ENCODE measurements at regions not wholly inside any gene's neighbourhood (a gene's known extent, or its start where the extent isn't known, plus 50 kb on each side); places are given as distances from the start of the nearest gene placed in this dataset.

- TF ChIP-seq, protein P1, sequence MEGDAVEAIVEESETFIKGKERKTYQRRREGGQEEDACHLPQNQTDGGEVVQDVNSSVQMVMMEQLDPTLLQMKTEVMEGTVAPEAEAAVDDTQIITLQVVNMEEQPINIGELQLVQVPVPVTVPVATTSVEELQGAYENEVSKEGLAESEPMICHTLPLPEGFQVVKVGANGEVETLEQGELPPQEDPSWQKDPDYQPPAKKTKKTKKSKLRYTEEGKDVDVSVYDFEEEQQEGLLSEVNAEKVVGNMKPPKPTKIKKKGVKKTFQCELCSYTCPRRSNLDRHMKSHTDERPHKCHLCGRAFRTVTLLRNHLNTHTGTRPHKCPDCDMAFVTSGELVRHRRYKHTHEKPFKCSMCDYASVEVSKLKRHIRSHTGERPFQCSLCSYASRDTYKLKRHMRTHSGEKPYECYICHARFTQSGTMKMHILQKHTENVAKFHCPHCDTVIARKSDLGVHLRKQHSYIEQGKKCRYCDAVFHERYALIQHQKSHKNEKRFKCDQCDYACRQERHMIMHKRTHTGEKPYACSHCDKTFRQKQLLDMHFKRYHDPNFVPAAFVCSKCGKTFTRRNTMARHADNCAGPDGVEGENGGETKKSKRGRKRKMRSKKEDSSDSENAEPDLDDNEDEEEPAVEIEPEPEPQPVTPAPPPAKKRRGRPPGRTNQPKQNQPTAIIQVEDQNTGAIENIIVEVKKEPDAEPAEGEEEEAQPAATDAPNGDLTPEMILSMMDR (IDR thresholded peaks at IDR 0.05): no peak
These were observed 54.1 kb upstream of the STK32A start for GRCh38 chr5:147180751-147181150.

Data from LNCAP (cell line).